IMR-90 (cell line): ENCODE measurements at regions not wholly inside any gene's neighbourhood (a gene's known extent, or its start where the extent isn't known, plus 50 kb on each side); places are given as distances from the start of the nearest gene placed in this dataset.

Source experiments
- ATAC-seq: fragments of 200-7000 bp; cut with Tn5 transposase; 2 replicates; pipeline ENCODE4 v1.9.1; 2020; ENCODE audit warnings: low read depth, mild to moderate bottlenecking, moderate library complexity
- BruUV-seq: library from RNA; stranded (reverse); fragments of 400-500 nt; replicated peaks from 2 replicates; lab custom pipeline; 2021; lab: Mats Ljungman, UMichigan
- CTCF ChIA-PET: fragments of 300-600 bp; formaldehyde crosslinking; extraction: SDS; loops from one replicate; lab custom pipeline; 2021; ENCODE audit warnings: antibody characterized with exemption; lab: Yijun Ruan, JAX
- POLR2A ChIA-PET: fragments of 300-600 bp; sonication (Branson Sonifier 250); formaldehyde crosslinking; loops from one replicate; lab custom pipeline; 2022; ENCODE audit warnings: antibody characterized with exemption; ENCODE audit not compliant: unreplicated experiment; lab: Charles Lee
- DNase-seq: peaks from one replicate; pipeline ENCODE4 v3.0.0; 2013
- H2AFZ ChIP-seq: replicated peaks from 2 replicates; pipeline ENCODE3; 2013; ENCODE audit warnings: low read length, mild to moderate bottlenecking; ENCODE audit not compliant: poor library complexity
- H2AK5ac ChIP-seq: 2 replicates; pipeline ENCODE4 v1.6.1; 2013; ENCODE audit warnings: low read depth, low read length, inconsistent platforms
- H2AK9ac ChIP-seq: replicated peaks from 2 replicates; pipeline ENCODE3; 2013; ENCODE audit warnings: mild to moderate bottlenecking, low read depth, low read length, moderate library complexity; ENCODE audit not compliant: poor library complexity
- H2BK120ac ChIP-seq: 2 replicates; pipeline ENCODE4 v1.6.1; 2013; ENCODE audit warnings: low read depth, low read length, inconsistent platforms
- H2BK15ac ChIP-seq: 3 replicates; pipeline ENCODE4 v1.6.1; 2013; ENCODE audit warnings: low read depth, low read length, inconsistent platforms
- H2BK20ac ChIP-seq: 2 replicates; pipeline ENCODE4 v1.6.1; 2013; ENCODE audit warnings: low read depth, mild to moderate bottlenecking, inconsistent platforms, low read length, moderate library complexity
- H2BK5ac ChIP-seq: 2 replicates; pipeline ENCODE4 v1.6.1; 2013; ENCODE audit warnings: mild to moderate bottlenecking, low read depth, low read length, inconsistent platforms; ENCODE audit not compliant: poor library complexity, severe bottlenecking
- H3K14ac ChIP-seq: replicated peaks from 2 replicates; pipeline ENCODE4 v1.6.1; 2013; ENCODE audit warnings: low read depth, low read length, inconsistent platforms
- H3K18ac ChIP-seq: 2 replicates; pipeline ENCODE4 v1.6.1; 2013; ENCODE audit warnings: low read depth, low read length, control low read depth
- H3K23ac ChIP-seq: 2 replicates; pipeline ENCODE4 v1.6.1; 2013; ENCODE audit warnings: low read depth, low read length, inconsistent platforms
- H3K27ac ChIP-seq: 2 replicates; pipeline ENCODE4 v1.5.1; 2013; ENCODE audit warnings: mild to moderate bottlenecking, control low read depth, low read length; ENCODE audit not compliant: insufficient read depth
- H3K27me3 ChIP-seq: 2 replicates; pipeline ENCODE4 v1.6.1; 2013; ENCODE audit warnings: low read length; ENCODE audit not compliant: control insufficient read depth, insufficient read depth
- H3K36me3 ChIP-seq: 2 replicates; pipeline ENCODE4 v1.6.1; 2013; ENCODE audit warnings: low read length, mixed read lengths; ENCODE audit not compliant: control insufficient read depth, insufficient read depth
- H3K4ac ChIP-seq: 2 replicates; pipeline ENCODE4 v1.6.1; 2013; ENCODE audit warnings: low read depth, low read length, inconsistent platforms
- H3K4me1 ChIP-seq: 2 replicates; pipeline ENCODE4 v1.6.1; 2013; ENCODE audit warnings: low read length, mixed read lengths; ENCODE audit not compliant: control insufficient read depth, insufficient read depth
- H3K4me2 ChIP-seq: 2 replicates; pipeline ENCODE4 v1.6.1; 2013; ENCODE audit warnings: low read depth, mild to moderate bottlenecking, control low read depth, low read length, moderate library complexity
- H3K4me3 ChIP-seq: 2 replicates; pipeline ENCODE4 v1.5.1; 2013; ENCODE audit warnings: low read depth, mild to moderate bottlenecking, control low read depth, low read length, moderate library complexity; ENCODE audit not compliant: insufficient read depth
- H3K56ac ChIP-seq: 2 replicates; pipeline ENCODE4 v1.6.1; 2013; ENCODE audit warnings: low read length, inconsistent platforms; ENCODE audit not compliant: insufficient read depth; ENCODE audit errors: extremely low read depth
- H3K79me1 ChIP-seq, 2 experiments: 2 replicates each; pipeline ENCODE4 v1.6.1; 2013; ENCODE audit warnings: low read length in 2 of 2, inconsistent platforms in 1 of 2, low read depth in 1 of 2
- H3K9ac ChIP-seq: 2 replicates; pipeline ENCODE4 v1.6.1; 2013; ENCODE audit warnings: low read depth, low read length, control low read depth
- H3K9me1 ChIP-seq: 2 replicates; pipeline ENCODE4 v1.6.1; 2013; ENCODE audit warnings: low read length, inconsistent platforms; ENCODE audit not compliant: insufficient read depth
- H3K9me3 ChIP-seq: 2 replicates; pipeline ENCODE4 v1.6.1; 2013; ENCODE audit warnings: low read length; ENCODE audit not compliant: control insufficient read depth, insufficient read depth
- H4K20me1 ChIP-seq: 2 replicates; pipeline ENCODE4 v1.6.1; 2013; ENCODE audit warnings: low read length, inconsistent platforms; ENCODE audit not compliant: insufficient read depth
- H4K5ac ChIP-seq: 2 replicates; pipeline ENCODE4 v1.6.1; 2013; ENCODE audit warnings: mild to moderate bottlenecking, low read depth, low read length, control low read depth
- H4K8ac ChIP-seq, 2 experiments: 2 replicates each; pipeline ENCODE4 v1.6.1; 2013; ENCODE audit warnings: low read depth in 2 of 2, low read length in 2 of 2, control low read depth in 1 of 2, inconsistent platforms in 1 of 2
- H4K91ac ChIP-seq: 2 replicates; pipeline ENCODE4 v1.6.1; 2013; ENCODE audit warnings: low read depth, low read length, inconsistent platforms; ENCODE audit not compliant: insufficient read depth
- BHLHE40 ChIP-seq: fragments of 150-350 bp; IDR thresholded peaks from 2 replicates; pipeline ENCODE4 v1.6.1; 2016; ENCODE audit warnings: mild to moderate bottlenecking, low read depth, low read length
- CEBPB ChIP-seq: IDR thresholded peaks from 2 replicates; pipeline ENCODE4 v1.6.1; 2012; ENCODE audit warnings: low read depth, low read length, improper control_type of control experiment
- RCOR1 ChIP-seq: IDR thresholded peaks from 2 replicates; pipeline ENCODE4 v1.6.1; 2012; ENCODE audit warnings: mild to moderate bottlenecking, low read length, improper control_type of control experiment; ENCODE audit not compliant: insufficient replicate concordance
- WGBS, 2 experiments: methylation state at CpG; one replicate each; pipeline versions ENCODE4 v1.1.5 to v1.1.7; 2013; ENCODE audit warnings: missing lambda C conversion rate in 2 of 2; ENCODE audit not compliant: insufficient read length in 1 of 2; ENCODE audit errors: extremely low coverage in 2 of 2; 5-methylcytosine and 5-hydroxymethylcytosine counted together
- dilution Hi-C: fragments of 300-500 bp; cut with HindIII; formaldehyde crosslinking; loops from one replicate; pipeline ENCODE4 v1.14.3; 2018; ENCODE audit warnings: low sequenced_read_pairs; ENCODE audit not compliant: unreplicated experiment
- in situ Hi-C: fragments of 300-500 bp; cut with MboI; formaldehyde crosslinking; loops from 3 replicates; pipeline ENCODE4 v1.14.3; 2019; ENCODE audit warnings: low sequenced_read_pairs, inconsistent platforms, mixed read lengths
- intact Hi-C: fragments of 100-400 bp; cut with micrococcal nuclease; formaldehyde crosslinking; loops from 2 replicates; pipeline ENCODE4 v1.10.0; 2022
- TF ChIP-seq, protein P1 (sequence below): fragments of 150-350 bp; IDR thresholded peaks from 2 replicates; pipeline ENCODE4 v1.6.1; 2017; ENCODE audit warnings: mild to moderate bottlenecking, antibody characterized with exemption, low read length, low read depth

DNA sequence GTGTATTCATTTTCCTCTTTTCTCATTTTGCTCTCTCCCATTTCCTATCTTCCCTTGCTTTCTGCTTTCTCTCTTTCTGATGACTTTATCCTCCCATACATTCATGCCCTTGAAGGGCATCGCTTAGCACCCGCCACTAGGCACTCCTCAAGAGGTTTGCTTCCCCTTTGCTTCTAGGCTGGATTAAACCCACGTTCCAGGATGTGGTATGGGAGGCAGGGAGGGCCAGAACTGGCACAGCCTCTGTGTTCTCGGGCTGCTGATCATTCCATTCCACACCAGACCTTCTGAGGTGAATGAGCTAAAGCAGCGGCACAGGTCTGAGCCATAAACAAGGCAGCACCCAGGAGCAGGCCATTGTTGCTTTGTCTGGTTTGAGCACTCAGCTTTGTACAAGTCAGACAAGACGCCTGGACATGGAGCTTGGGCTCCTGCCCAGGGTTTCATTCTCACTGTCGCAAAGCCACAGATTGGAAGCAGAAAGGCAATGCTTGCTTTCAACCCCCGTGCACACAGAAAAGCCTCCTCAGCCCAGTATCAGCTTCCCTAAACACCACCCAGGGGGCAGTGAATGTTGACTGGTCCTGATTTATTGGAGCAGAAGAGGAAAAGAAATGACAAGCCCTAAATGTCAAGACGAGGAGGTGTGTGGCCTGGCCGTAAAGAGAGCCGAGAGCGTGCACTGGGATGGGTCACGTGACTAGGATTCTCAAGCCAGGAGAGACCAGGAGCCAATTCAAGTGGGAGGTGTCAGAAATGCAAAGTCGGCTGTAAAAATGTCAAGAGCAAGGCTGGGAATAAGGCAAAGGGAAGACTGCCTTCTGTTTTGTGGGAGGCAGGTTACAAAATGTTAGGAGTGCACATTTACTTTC, 218.0 kb upstream of the SERP2 start:
- Histone ChIP-seq H2BK5ac (no peak overlapping the region), H2BK120ac (peak overlapping the region; percentile 16; the same call in 1 of the 2 replicates), H3K56ac (no peak overlapping the region), H3K27ac (no peak overlapping the region), H3K9ac (peak overlapping the region; percentile 49), H3K14ac (0 out of 2 replicates have a peak overlapping the region, but pooled peaks have one; percentile 32), H2AFZ (peak overlapping the region; percentile 74), H2AK5ac (0 out of 2 replicates have a peak overlapping the region, but pooled peaks have one; percentile 12), H3K4ac (no peak overlapping the region), H4K5ac (peak overlapping the region; percentile 58; the same call in 1 of the 2 replicates), H3K18ac (peak overlapping the region; percentile 58), H3K9me1 (peaks cover 3% of the 10 kb centered on the region; the same call in 1 of the 2 replicates), H2BK20ac (no peak overlapping the region), H4K8ac (peak overlapping the region in 1 of 2 experiments; percentile 69; a peak in 1 of 4 replicates), H3K27me3 (peaks cover 2% of the 10 kb centered on the region; the same call in 1 of the 2 replicates), H4K91ac (no peak overlapping the region), H3K4me2 (peak overlapping the region; percentile 90), H3K4me3 (peak overlapping the region; percentile 28; the same call in 1 of the 2 replicates), H2AK9ac (no peak overlapping the region), H3K23ac (no peak overlapping the region), H3K4me1 (peaks cover 4% of the 10 kb centered on the region), H4K20me1 (no peaks in the 10 kb centered on the region), H2BK15ac (no peak overlapping the region), H3K79me1 (no peaks in the 10 kb centered on the region), H3K36me3 (no peaks in the 10 kb centered on the region), H3K9me3 (no peaks in the 10 kb centered on the region)
- DNase-seq (peak; percentile 45), ATAC-seq (peak; percentile 62)
- dilution Hi-C loops (no loop called here), in situ Hi-C loops (no loop called here), intact Hi-C loops (no loop called here)
- TF ChIP-seq BHLHE40: peak; percentile 68
- TF ChIP-seq, protein P1, sequence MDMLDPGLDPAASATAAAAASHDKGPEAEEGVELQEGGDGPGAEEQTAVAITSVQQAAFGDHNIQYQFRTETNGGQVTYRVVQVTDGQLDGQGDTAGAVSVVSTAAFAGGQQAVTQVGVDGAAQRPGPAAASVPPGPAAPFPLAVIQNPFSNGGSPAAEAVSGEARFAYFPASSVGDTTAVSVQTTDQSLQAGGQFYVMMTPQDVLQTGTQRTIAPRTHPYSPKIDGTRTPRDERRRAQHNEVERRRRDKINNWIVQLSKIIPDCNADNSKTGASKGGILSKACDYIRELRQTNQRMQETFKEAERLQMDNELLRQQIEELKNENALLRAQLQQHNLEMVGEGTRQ: peak; percentile 83
- no peak for TF ChIP-seq RCOR1
- no peak for TF ChIP-seq CEBPB
- 11% methylated on average over 8 of the region's 14 CpGs; no CpG with 5 or more reads in 1 of the 2 experiments for WGBS, 2 experiments
- POLR2A ChIA-PET: no interaction called here
- CTCF ChIA-PET: interaction anchor here (0.6 kb wide), 1 partner anchor 148 kb away, joined by 4 read pairs; no protein-coding TSS in a partner anchor
- BruUV-seq: no TSS peak
